ENCODE measurements at regions not wholly inside any gene's neighbourhood (a gene's known extent, or its start where the extent isn't known, plus 50 kb on each side); places are given as distances from the start of the nearest gene placed in this dataset.

- DNase-seq, result no peak
Observed at GRCh38 chr22:22346401-22347107, 102.0 kb downstream of the VPREB1 start.

DNA sequence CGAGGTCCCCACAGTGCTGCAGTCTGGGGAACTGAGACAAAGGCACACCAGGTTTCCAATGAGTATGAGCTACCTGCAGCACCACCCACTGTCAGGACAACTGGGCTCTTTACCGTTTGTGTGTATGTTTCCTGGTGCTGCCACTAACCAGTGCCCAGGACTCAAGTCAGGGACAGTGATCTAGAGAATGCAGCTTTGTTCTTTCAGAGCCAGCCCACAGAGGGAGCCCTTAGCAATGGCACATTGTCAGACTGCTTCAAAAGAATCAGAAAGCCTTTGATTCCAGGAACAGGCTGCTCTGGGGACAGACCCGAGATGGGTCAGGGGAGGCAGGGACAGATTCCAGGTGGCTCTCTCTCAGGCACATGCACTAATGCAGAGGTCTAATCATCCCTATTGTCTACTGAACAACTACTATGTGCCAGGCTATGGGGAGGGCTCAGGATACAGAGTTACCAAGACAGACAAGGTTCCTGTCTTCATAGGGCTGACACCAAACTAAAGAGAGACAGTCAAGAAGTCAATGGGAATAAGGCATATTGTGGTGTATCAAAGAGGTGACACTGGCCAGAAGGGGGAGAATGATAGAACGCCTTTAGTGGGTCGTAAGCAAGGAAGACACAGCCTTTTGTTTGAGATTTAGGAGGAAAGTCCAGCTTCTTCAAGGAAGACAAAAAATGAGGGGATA, 103.7 kb downstream of the VPREB1 start:
- peak; percentile 27 for DNase-seq

- no peak for DNase-seq
Observed at GRCh38 chr22:22348815-22349454, 104.3 kb downstream of the VPREB1 start.

- no peak for DNase-seq
Observed at GRCh38 chr22:22349455-22349836, 104.9 kb downstream of the VPREB1 start.

- no peak for DNase-seq
Observed at GRCh38 chr22:22351366-22351765, 106.8 kb downstream of the VPREB1 start.

- peak; percentile 68 for DNase-seq
Observed at GRCh38 chr22:22352371-22352999, 107.9 kb downstream of the VPREB1 start.

DNA sequence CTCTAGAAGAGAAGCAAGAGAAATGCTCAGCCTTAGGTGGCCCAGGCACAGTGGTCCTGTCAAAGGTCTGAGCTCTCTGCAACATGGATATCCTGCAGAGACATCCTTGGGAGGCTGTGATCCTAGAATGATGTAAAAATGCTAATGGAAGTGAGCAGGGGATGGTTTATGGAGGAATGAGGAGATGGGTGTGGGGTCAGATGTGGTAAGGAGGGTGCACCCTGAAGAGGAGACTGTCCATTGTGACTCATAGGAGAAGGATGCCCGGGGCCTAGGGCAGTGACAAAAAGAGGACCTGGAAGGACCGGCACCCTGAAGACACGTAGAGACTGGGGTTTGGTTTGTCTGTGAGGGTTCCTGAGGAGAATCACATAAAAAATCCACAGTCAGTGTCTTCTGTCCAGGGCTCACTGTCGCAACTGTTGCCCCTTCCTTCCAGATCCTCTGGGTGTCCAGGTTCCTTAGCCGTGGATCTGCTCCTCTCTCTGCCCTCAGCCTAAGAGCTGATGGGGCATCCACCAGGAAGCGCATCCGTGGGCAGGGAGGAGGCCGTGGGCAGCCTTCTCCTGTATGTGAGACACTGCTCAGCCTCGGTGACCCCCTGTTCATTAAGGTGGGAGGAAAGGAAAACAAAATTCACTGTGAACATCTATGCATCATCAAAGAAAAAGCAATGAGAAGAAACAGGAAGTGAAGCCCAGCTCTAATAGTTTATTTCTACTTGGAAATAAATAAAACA, 110.7 kb downstream of the VPREB1 start:
- DNase-seq, result no peak

GRCh38 chr22:22357024-22357883, 112.7 kb downstream of the VPREB1 start:
- peak; percentile 80 for DNase-seq

- DNase-seq, result no peak
Observed at GRCh38 chr22:22358152-22358551, 113.6 kb downstream of the VPREB1 start.

- no peak for DNase-seq
Observed at GRCh38 chr22:22358686-22359085, 114.1 kb downstream of the VPREB1 start.

GRCh38 chr22:22359465-22359864, 114.9 kb downstream of the VPREB1 start:
- no peak for DNase-seq

GRCh38 chr22:22360014-22360413, 115.4 kb downstream of the VPREB1 start:
- DNase-seq, result no peak

DNA sequence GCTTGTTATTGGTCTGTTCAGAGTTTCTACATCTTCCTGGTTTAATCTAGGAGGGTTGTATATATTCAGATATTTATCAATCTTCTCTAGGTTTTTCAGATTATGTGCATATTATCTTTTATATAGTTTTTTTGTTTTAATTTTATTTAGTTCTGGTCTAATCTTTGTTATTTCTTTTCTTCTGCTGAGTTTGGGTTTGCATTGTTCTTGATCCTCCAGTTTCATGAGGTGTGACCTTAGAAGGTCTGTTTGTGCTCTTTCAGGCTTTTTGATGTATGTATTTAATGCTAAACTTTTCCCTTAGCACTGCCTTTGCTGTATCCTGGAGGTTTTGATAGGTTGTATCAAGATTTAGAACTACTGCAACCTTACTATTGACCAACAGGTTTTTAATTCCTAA, 117.7 kb downstream of the VPREB1 start:
- no peak for DNase-seq

- DNase-seq, result no peak
Observed at GRCh38 chr22:22362936-22363335, 118.3 kb downstream of the VPREB1 start.

- DNase-seq, result no peak
Observed at GRCh38 chr22:22364207-22364606, 119.6 kb downstream of the VPREB1 start.

- no peak for DNase-seq
Observed at GRCh38 chr22:22366537-22366936, 122.0 kb downstream of the VPREB1 start.

GRCh38 chr22:22368516-22368915, 123.9 kb downstream of the VPREB1 start:
- no peak for DNase-seq

DNA sequence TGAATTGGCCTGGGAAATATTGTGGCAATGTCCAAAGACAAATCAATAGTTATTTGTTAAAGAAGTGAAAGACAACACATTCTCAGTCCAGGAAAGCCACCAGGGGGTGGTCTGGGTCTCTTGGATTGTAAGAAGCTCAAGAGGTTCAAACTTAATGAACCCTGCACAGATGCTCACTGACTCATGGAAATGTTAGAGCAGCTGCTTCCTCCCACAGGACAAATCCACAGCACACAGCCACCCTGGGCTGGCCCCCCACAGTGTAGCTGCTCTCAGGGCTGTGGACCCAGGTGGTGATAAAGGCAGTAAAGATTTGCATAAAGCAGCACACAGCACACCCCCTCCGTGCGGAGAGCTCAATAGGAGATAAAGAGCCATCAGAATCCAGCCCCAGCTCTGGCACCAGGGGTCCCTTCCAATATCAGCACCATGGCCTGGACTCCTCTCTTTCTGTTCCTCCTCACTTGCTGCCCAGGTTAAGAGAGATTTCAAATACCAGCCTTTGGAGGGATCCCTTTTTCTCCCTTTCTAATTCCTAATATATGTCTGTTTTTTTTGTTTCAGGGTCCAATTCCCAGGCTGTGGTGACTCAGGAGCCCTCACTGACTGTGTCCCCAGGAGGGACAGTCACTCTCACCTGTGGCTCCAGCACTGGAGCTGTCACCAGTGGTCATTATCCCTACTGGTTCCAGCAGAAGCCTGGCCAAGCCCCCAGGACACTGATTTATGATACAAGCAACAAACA, 124.8 kb downstream of the VPREB1 start:
- DNase-seq, result peak; percentile 33

DNA sequence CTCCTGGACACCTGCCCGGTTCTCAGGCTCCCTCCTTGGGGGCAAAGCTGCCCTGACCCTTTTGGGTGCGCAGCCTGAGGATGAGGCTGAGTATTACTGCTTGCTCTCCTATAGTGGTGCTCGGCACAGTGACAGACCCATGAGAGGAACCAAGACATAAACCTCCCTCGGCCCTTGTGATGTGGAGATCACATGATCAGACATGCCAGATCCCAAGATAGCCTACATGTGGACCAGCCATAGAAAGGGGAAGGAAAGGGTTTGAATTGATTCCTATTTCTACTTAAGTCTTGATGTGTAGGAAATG, 125.3 kb downstream of the VPREB1 start:
- no peak for DNase-seq

GRCh38 chr22:22371031-22371541, 126.5 kb downstream of the VPREB1 start:
- DNase-seq, result peak; percentile 19

- DNase-seq, result no peak
Observed at GRCh38 chr22:22372086-22372485, 127.5 kb downstream of the VPREB1 start.
